HG02642 (cell line): ENCODE measurements at regions not wholly inside any gene's neighbourhood (a gene's known extent, or its start where the extent isn't known, plus 50 kb on each side); places are given as distances from the start of the nearest gene placed in this dataset.
A peak's percentile ranks its signal among the peaks of the same experiment; 100 is the strongest.
"Not testable (repeated sequence)": the region's sequence is repeated elsewhere in the genome, so short reads cannot be mapped to it uniquely, and the experiment has no call there.

Experiments
- ATAC-seq: cut with Tn5 transposase; IDR thresholded peaks from one replicate; pipeline ENCODE4 v1.9.1; 2021; ENCODE audit warnings: mild to moderate bottlenecking; ENCODE audit not compliant: unreplicated experiment, poor library complexity

- not testable (repeated sequence) for ATAC-seq
Measured at GRCh38 chr4:69013933-69014332, 62.3 kb upstream of the UGT2A3 start.

- ATAC-seq = not testable (repeated sequence)
Measured at GRCh38 chr4:69017986-69018385, 66.4 kb upstream of the UGT2A3 start.

- ATAC-seq = not testable (repeated sequence)
Measured at GRCh38 chr4:69019538-69020461, 68.2 kb upstream of the UGT2A3 start.

GRCh38 chr4:69020462-69020807 lies 68.8 kb upstream of the UGT2A3 start:
- not testable (repeated sequence) for ATAC-seq

- ATAC-seq = peak; percentile 85
Measured at GRCh38 chr4:69025191-69025998, 70.9 kb upstream of the UGT2B7 start.

- ATAC-seq = no peak
Measured at GRCh38 chr4:69025999-69026387, 70.3 kb upstream of the UGT2B7 start.

GRCh38 chr4:69026974-69027373 lies 69.3 kb upstream of the UGT2B7 start:
- ATAC-seq = no peak

- no peak for ATAC-seq
Measured at GRCh38 chr4:69030326-69030725, 65.9 kb upstream of the UGT2B7 start.

- ATAC-seq = no peak
Measured at GRCh38 chr4:69032847-69033638, 63.2 kb upstream of the UGT2B7 start.

- ATAC-seq = not testable (repeated sequence)
Measured at GRCh38 chr4:69034315-69034740, 61.9 kb upstream of the UGT2B7 start.

GRCh38 chr4:69038582-69038981 lies 57.7 kb upstream of the UGT2B7 start:
- no peak for ATAC-seq

- no peak for ATAC-seq
Measured at GRCh38 chr4:69039071-69039470, 57.2 kb upstream of the UGT2B7 start.

GRCh38 chr4:69044247-69044646 lies 52.0 kb upstream of the UGT2B7 start:
- ATAC-seq = no peak
